IPS-NIHi11 (cell line): ENCODE measurements at regions not wholly inside any gene's neighbourhood (a gene's known extent, or its start where the extent isn't known, plus 50 kb on each side); places are given as distances from the start of the nearest gene placed in this dataset.

Source experiments
- DNase-seq: peaks from one replicate; pipeline ENCODE4 v3.0.0; 2012; ENCODE audit warnings: mixed read lengths, low spot score

- DNase-seq: no peak
These were observed 737.2 kb upstream of the RAB6C start for GRCh38 chr2:129242269-129242668.

GRCh38 chr2:129247751-129248150 is 731.7 kb upstream of the RAB6C start:
- no peak for DNase-seq

- DNase-seq: no peak
These were observed 731.3 kb upstream of the RAB6C start for GRCh38 chr2:129248198-129248597.

GRCh38 chr2:129252781-129253460 is 726.5 kb upstream of the RAB6C start:
- no peak for DNase-seq

- peak; percentile 55 for DNase-seq
These were observed 726.0 kb upstream of the RAB6C start for GRCh38 chr2:129253461-129253812.

- no peak for DNase-seq
These were observed 724.7 kb upstream of the RAB6C start for GRCh38 chr2:129254718-129255117.

- DNase-seq: no peak
These were observed 723.7 kb upstream of the RAB6C start for GRCh38 chr2:129255610-129256313.

- DNase-seq: no peak
These were observed 722.8 kb upstream of the RAB6C start for GRCh38 chr2:129256642-129257041.

- DNase-seq: no peak
These were observed 716.5 kb upstream of the RAB6C start for GRCh38 chr2:129262934-129263333.

- no peak for DNase-seq
These were observed 715.5 kb upstream of the RAB6C start for GRCh38 chr2:129263939-129264338.

GRCh38 chr2:129267559-129267958 is 711.9 kb upstream of the RAB6C start:
- DNase-seq: no peak

GRCh38 chr2:129273266-129274037 is 706.0 kb upstream of the RAB6C start:
- no peak for DNase-seq

- DNase-seq: no peak
These were observed 705.4 kb upstream of the RAB6C start for GRCh38 chr2:129274038-129274415.

GRCh38 chr2:129274918-129275317 is 704.5 kb upstream of the RAB6C start:
- DNase-seq: no peak

GRCh38 chr2:129275706-129276105 is 703.8 kb upstream of the RAB6C start:
- DNase-seq: no peak

GRCh38 chr2:129276978-129277584 is 702.4 kb upstream of the RAB6C start:
- no peak for DNase-seq

- DNase-seq: no peak
These were observed 701.9 kb upstream of the RAB6C start for GRCh38 chr2:129277585-129277981.

- no peak for DNase-seq
These were observed 697.5 kb upstream of the RAB6C start for GRCh38 chr2:129281791-129282530.

GRCh38 chr2:129285012-129285411 is 694.5 kb upstream of the RAB6C start:
- no peak for DNase-seq

GRCh38 chr2:129293326-129293725 is 686.1 kb upstream of the RAB6C start:
- DNase-seq: no peak

GRCh38 chr2:129296396-129296795 is 683.1 kb upstream of the RAB6C start:
- DNase-seq: no peak

- no peak for DNase-seq
These were observed 682.7 kb upstream of the RAB6C start for GRCh38 chr2:129296806-129297205.
